SK-N-SH (cell line): ENCODE measurements at regions not wholly inside any gene's neighbourhood (a gene's known extent, or its start where the extent isn't known, plus 50 kb on each side); places are given as distances from the start of the nearest gene placed in this dataset.

Source experiments
- CTCF ChIA-PET: fragments of 300-600, 350-600 bp; formaldehyde crosslinking; extraction: SDS; loops from one replicate; lab custom pipeline; 2021; lab: Yijun Ruan, JAX
- POLR2A ChIA-PET: fragments of 350-600 bp; sonication (Branson Sonifier 250); formaldehyde crosslinking; extraction: SDS; loops from one replicate; lab custom pipeline; 2020; ENCODE audit warnings: antibody characterized with exemption, inconsistent platforms; lab: Yijun Ruan, JAX
- DNase-seq: peaks from one replicate; pipeline ENCODE4 v3.0.0; 2012
- H2AFZ ChIP-seq: fragments of 200-600 bp; sonication (generic); 2 replicates; pipeline ENCODE4 v1.8.1; 2016; ENCODE audit warnings: antibody characterized with exemption, mild to moderate bottlenecking, low read depth
- H3F3A ChIP-seq: fragments of 200-600 bp; sonication (generic); replicated peaks from 2 replicates; pipeline ENCODE3; 2016; ENCODE audit warnings: antibody characterized with exemption, mild to moderate bottlenecking; ENCODE audit not compliant: insufficient read depth
- H3K27ac ChIP-seq, 2 experiments: fragments of 200-500 bp in 1 of 2; fragments of 200-600 bp in 1 of 2; sonication (Bioruptor generic) in 1 of 2; sonication (generic), shearing (Covaris generic) in 1 of 2; 2 replicates each; pipeline versions ENCODE4 v1.5.1 to v1.6.1; 2014 to 2016; ENCODE audit warnings: low read depth in 2 of 2, inconsistent platforms in 1 of 2, low read length in 1 of 2, mild to moderate bottlenecking in 1 of 2, mixed read lengths in 1 of 2
- H3K27me3 ChIP-seq: fragments of 200-600 bp; sonication (generic), shearing (Covaris generic); 2 replicates; pipeline ENCODE4 v1.6.1; 2016; ENCODE audit warnings: mixed run types; ENCODE audit not compliant: insufficient read depth
- H3K36me3 ChIP-seq, 2 experiments: fragments of 200-500 bp in 1 of 2; fragments of 200-600 bp in 1 of 2; sonication (Bioruptor generic) in 1 of 2; sonication (generic) in 1 of 2; replicated peaks in 1 of 2; 2 replicates each; pipeline versions ENCODE3 to v1.5.1; 2014 to 2016; ENCODE audit warnings: low read length in 1 of 2, mild to moderate bottlenecking in 1 of 2; ENCODE audit not compliant: insufficient read depth in 2 of 2, control insufficient read depth in 1 of 2
- H3K4me1 ChIP-seq, 2 experiments: fragments of 200-500 bp in 1 of 2; fragments of 200-600 bp in 1 of 2; sonication (Bioruptor generic) in 1 of 2; sonication (generic), shearing (Covaris generic) in 1 of 2; 2 replicates each; pipeline versions ENCODE4 v1.5.1 to v1.6.1; 2014 to 2016; ENCODE audit warnings: low read depth in 1 of 2, low read length in 1 of 2, mixed run types in 1 of 2; ENCODE audit not compliant: insufficient read depth in 2 of 2, control insufficient read depth in 1 of 2
- H3K4me2 ChIP-seq: fragments of 200-600 bp; sonication (generic), shearing (Covaris generic); 2 replicates; pipeline ENCODE4 v1.6.1; 2017; ENCODE audit warnings: mixed run types
- H3K4me3 ChIP-seq, 2 experiments: fragments of 200-500 bp in 1 of 2; fragments of 200-600 bp in 1 of 2; sonication (Bioruptor generic) in 1 of 2; sonication (generic), shearing (Covaris generic) in 1 of 2; 2 replicates each; pipeline versions ENCODE4 v1.5.1 to v1.8.1; 2014 to 2016; ENCODE audit warnings: low read depth in 2 of 2, inconsistent platforms in 1 of 2, low read length in 1 of 2, mild to moderate bottlenecking in 1 of 2, mixed read lengths in 1 of 2, moderate library complexity in 1 of 2
- H3K79me2 ChIP-seq: fragments of 200-600 bp; sonication (generic); 2 replicates; pipeline ENCODE4 v1.8.1; 2017; ENCODE audit warnings: mild to moderate bottlenecking; ENCODE audit not compliant: insufficient read depth
- H3K9ac ChIP-seq: fragments of 200-600 bp; sonication (generic); 2 replicates; pipeline ENCODE4 v1.6.1; 2017; ENCODE audit warnings: mixed run types
- H3K9me2 ChIP-seq: fragments of 200-600 bp; sonication (generic); 2 replicates; pipeline ENCODE4 v1.6.1; 2017; ENCODE audit warnings: mixed run types
- H3K9me3 ChIP-seq: fragments of 200-600 bp; sonication (generic); 2 replicates; pipeline ENCODE4 v1.6.1; 2017; ENCODE audit warnings: mixed run types, mild to moderate bottlenecking, moderate library complexity
- H4K20me1 ChIP-seq: fragments of 200-600 bp; sonication (generic); 2 replicates; pipeline ENCODE4 v1.6.1; 2017; ENCODE audit warnings: mild to moderate bottlenecking, mixed run types; ENCODE audit not compliant: insufficient read depth
- EP300 ChIP-seq, 2 experiments: IDR thresholded peaks; 2 replicates each; pipeline versions ENCODE4 v1.4.0 to v1.6.1; 2012; ENCODE audit warnings: borderline replicate concordance in 1 of 2, low read depth in 1 of 2, low read length in 1 of 2
- FOXM1 ChIP-seq: IDR thresholded peaks from 2 replicates; pipeline ENCODE4 v1.4.0; 2012; ENCODE audit warnings: low read depth, mild to moderate bottlenecking
- IRF3 ChIP-seq: fragments of 150-350 bp; IDR thresholded peaks from 2 replicates; pipeline ENCODE4 v1.6.1; 2016; ENCODE audit warnings: mild to moderate bottlenecking, low read depth, low read length
- MAX ChIP-seq: IDR thresholded peaks from 2 replicates; pipeline ENCODE4 v1.4.0; 2012; ENCODE audit warnings: low read depth
- YY1 ChIP-seq: IDR thresholded peaks from 2 replicates; pipeline ENCODE4 v1.4.0; 2012; ENCODE audit warnings: low read depth, mild to moderate bottlenecking
- WGBS: methylation state at CpG from one replicate; pipeline ENCODE4 v1.1.6; 2017; ENCODE audit warnings: low lambda C conversion rate; 5-methylcytosine and 5-hydroxymethylcytosine counted together
- small RNA-seq, 7 experiments: library from RNA; depleted of rRNA; stranded (forward); fragments of <200 nt; gene quantifications; one replicate each; pipeline ENCODE3, GENCODE V24; 2012
- TF ChIP-seq, protein P1 (sequence below): fragments of 200-600 bp; sonication (generic); IDR thresholded peaks from 2 replicates; pipeline ENCODE4 v1.6.1; 2017; ENCODE audit warnings: antibody characterized with exemption, mild to moderate bottlenecking, moderate library complexity

DNA sequence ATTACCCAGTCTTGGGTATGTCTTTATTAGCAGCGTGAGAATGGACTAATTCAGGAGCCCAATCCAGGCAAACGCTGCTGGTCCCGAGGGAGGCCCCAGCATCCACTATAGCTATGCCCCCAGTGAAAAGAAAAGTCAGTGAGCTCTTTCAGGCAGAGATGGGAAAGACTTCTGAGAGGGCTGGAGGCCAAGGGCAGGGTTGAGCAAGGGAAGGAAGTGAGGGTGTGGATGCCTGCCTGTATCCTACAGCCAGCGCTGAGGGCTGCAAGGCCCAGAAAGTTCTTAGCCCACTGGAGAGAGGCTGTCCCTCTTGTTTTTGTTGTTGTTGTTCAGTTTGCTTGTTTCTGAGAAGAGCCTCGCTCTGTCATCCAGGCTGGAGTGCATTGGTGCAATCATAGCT lies 261.6 kb downstream of the ZEB1 start:
- Histone ChIP-seq H3K9me3 (no peaks in the 10 kb centered on the region), H2AFZ (no peak overlapping the region), H3K79me2 (no peaks in the 10 kb centered on the region), H4K20me1 (no peaks in the 10 kb centered on the region), H3K27me3 (no peaks in the 10 kb centered on the region), H3K4me1 (peaks cover 0 to 40% of the 10 kb centered on the region in 2 experiments; a peak in 2 of 4 replicates), H3K36me3 (no peaks in the 10 kb centered on the region), H3K27ac (no peak overlapping the region), H3K9me2 (no peaks in the 10 kb centered on the region), H3F3A (no peaks in the 10 kb centered on the region), H3K9ac (no peak overlapping the region), H3K4me3 (no peak overlapping the region), H3K4me2 (no peak overlapping the region)
- CTCF ChIA-PET: no interaction called here
- DNase-seq: no peak
- 92% methylated on average over 5 of the region's 5 CpGs for WGBS
- no peak for TF ChIP-seq MAX
- TF ChIP-seq IRF3: no peak
- TF ChIP-seq, protein P1, sequence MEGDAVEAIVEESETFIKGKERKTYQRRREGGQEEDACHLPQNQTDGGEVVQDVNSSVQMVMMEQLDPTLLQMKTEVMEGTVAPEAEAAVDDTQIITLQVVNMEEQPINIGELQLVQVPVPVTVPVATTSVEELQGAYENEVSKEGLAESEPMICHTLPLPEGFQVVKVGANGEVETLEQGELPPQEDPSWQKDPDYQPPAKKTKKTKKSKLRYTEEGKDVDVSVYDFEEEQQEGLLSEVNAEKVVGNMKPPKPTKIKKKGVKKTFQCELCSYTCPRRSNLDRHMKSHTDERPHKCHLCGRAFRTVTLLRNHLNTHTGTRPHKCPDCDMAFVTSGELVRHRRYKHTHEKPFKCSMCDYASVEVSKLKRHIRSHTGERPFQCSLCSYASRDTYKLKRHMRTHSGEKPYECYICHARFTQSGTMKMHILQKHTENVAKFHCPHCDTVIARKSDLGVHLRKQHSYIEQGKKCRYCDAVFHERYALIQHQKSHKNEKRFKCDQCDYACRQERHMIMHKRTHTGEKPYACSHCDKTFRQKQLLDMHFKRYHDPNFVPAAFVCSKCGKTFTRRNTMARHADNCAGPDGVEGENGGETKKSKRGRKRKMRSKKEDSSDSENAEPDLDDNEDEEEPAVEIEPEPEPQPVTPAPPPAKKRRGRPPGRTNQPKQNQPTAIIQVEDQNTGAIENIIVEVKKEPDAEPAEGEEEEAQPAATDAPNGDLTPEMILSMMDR: no peak
- no peak for TF ChIP-seq FOXM1
- TF ChIP-seq YY1: no peak
- TF ChIP-seq EP300 (IDR thresholded peaks at IDR 0.05; ENCODE audit: borderline replicate concordance in 1 of 2, low read depth in 1 of 2, low read length in 1 of 2): no peak
- POLR2A ChIA-PET: no interaction called here

Small RNAs in the stretch of these regions (small RNA-seq; reads per million reads assigned to genes)
- 0 reads per million in 7 experiments for gene AL161935.2
